ENCODE measurements at regions not wholly inside any gene's neighbourhood (a gene's known extent, or its start where the extent isn't known, plus 50 kb on each side); places are given as distances from the start of the nearest gene placed in this dataset.

GRCh38 chr3:43863966-43864933 lies 173.5 kb downstream of the ABHD5 start:
- no peaks in the 10 kb centered on the region for H3K36me3 Mint-ChIP-seq
- H3K4me3 Mint-ChIP-seq = no peak overlapping the region
- no peak overlapping the region for H3K27ac Mint-ChIP-seq
- H3K4me1 Mint-ChIP-seq = no peaks in the 10 kb centered on the region
- ATAC-seq (no peak), DNase-seq (no peak)
- no peaks in the 10 kb centered on the region for H3K9me3 Mint-ChIP-seq
- Histone ChIP-seq H3K4me3 (ENCODE audit: low read length) (no peak overlapping the region), H3K27ac (ENCODE audit: low read length) (no peak overlapping the region), H3K4me1 (ENCODE audit: control insufficient read depth, insufficient read depth, low read length) (no peaks in the 10 kb centered on the region), H3K27me3 (ENCODE audit: control insufficient read depth, insufficient read depth, low read length) (no peaks in the 10 kb centered on the region), H3K36me3 (ENCODE audit: control insufficient read depth, insufficient read depth, low read length) (no peaks in the 10 kb centered on the region), H3K9me3 (ENCODE audit: control insufficient read depth, insufficient read depth, low read length) (no peaks in the 10 kb centered on the region)
- 70% methylated on average over 6 of the region's 6 CpGs for WGBS (ENCODE audit: insufficient coverage)
- TF ChIP-seq, protein P1, sequence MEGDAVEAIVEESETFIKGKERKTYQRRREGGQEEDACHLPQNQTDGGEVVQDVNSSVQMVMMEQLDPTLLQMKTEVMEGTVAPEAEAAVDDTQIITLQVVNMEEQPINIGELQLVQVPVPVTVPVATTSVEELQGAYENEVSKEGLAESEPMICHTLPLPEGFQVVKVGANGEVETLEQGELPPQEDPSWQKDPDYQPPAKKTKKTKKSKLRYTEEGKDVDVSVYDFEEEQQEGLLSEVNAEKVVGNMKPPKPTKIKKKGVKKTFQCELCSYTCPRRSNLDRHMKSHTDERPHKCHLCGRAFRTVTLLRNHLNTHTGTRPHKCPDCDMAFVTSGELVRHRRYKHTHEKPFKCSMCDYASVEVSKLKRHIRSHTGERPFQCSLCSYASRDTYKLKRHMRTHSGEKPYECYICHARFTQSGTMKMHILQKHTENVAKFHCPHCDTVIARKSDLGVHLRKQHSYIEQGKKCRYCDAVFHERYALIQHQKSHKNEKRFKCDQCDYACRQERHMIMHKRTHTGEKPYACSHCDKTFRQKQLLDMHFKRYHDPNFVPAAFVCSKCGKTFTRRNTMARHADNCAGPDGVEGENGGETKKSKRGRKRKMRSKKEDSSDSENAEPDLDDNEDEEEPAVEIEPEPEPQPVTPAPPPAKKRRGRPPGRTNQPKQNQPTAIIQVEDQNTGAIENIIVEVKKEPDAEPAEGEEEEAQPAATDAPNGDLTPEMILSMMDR (IDR thresholded peaks at IDR 0.05) = no peak
- peaks cover 9 to 10% of the 10 kb centered on the region in 2 donors for H3K27me3 Mint-ChIP-seq (ENCODE audit: low read depth in 2 of 2)
- intact Hi-C loops (cut with micrococcal nuclease) = no loop called here

DNA sequence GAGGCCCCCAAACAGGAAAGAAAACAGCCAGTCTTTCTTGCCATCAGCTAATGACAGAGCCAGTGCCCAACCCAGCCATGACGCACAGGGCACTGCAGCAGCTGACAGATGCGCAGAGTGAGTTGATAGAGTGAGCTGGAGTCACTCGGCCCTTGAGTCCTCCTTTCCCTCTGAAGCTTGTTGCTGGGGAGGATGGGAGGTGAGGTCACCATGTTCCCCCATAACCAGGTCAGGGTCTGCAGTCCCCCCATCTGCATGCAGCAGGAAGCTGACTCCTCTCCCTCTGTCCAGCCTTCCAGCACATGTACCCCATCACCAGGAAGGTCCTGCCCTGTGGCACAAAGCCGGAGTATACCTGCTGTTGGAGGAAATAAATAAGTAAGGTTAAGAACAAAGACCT lies 174.6 kb downstream of the ABHD5 start:
- Mint-ChIP-seq H3K27ac (no peak overlapping the region), H3K4me1 (no peaks in the 10 kb centered on the region), H3K4me3 (no peak overlapping the region), H3K9me3 (no peaks in the 10 kb centered on the region), H3K36me3 (no peaks in the 10 kb centered on the region), H3K27me3 (ENCODE audit: low read depth in 2 of 2) (peaks cover 6 to 11% of the 10 kb centered on the region in 2 donors)
- Histone ChIP-seq H3K4me3 (ENCODE audit: low read length) (no peak overlapping the region), H3K9me3 (ENCODE audit: control insufficient read depth, insufficient read depth, low read length) (no peaks in the 10 kb centered on the region), H3K27ac (ENCODE audit: low read length) (no peak overlapping the region), H3K36me3 (ENCODE audit: control insufficient read depth, insufficient read depth, low read length) (no peaks in the 10 kb centered on the region), H3K27me3 (ENCODE audit: control insufficient read depth, insufficient read depth, low read length) (no peaks in the 10 kb centered on the region), H3K4me1 (ENCODE audit: control insufficient read depth, insufficient read depth, low read length) (no peaks in the 10 kb centered on the region)
- DNase-seq (no peak), ATAC-seq (no peak)
- TF ChIP-seq, protein P1 (IDR thresholded peaks at IDR 0.05) = no peak
- WGBS (ENCODE audit: insufficient coverage) = 94% methylated on average over 3 of the region's 4 CpGs
- intact Hi-C loops (cut with micrococcal nuclease) = no loop called here

- 86% methylated on average over 9 of the region's 9 CpGs for WGBS (ENCODE audit: insufficient coverage)
- Histone ChIP-seq H3K27me3 (ENCODE audit: control insufficient read depth, insufficient read depth, low read length) (no peaks in the 10 kb centered on the region), H3K4me3 (ENCODE audit: low read length) (no peak overlapping the region), H3K27ac (ENCODE audit: low read length) (no peak overlapping the region), H3K4me1 (ENCODE audit: control insufficient read depth, insufficient read depth, low read length) (no peaks in the 10 kb centered on the region), H3K9me3 (ENCODE audit: control insufficient read depth, insufficient read depth, low read length) (no peaks in the 10 kb centered on the region), H3K36me3 (ENCODE audit: control insufficient read depth, insufficient read depth, low read length) (no peaks in the 10 kb centered on the region)
- DNase-seq (no peak), ATAC-seq (no peak)
- TF ChIP-seq, protein P1 (IDR thresholded peaks at IDR 0.05) = no peak
- H3K27me3 Mint-ChIP-seq (ENCODE audit: low read depth in 2 of 2) = peaks cover 4 to 11% of the 10 kb centered on the region in 2 donors
- no peak overlapping the region for H3K4me3 Mint-ChIP-seq
- H3K4me1 Mint-ChIP-seq = no peaks in the 10 kb centered on the region
- intact Hi-C loops (cut with micrococcal nuclease) = no loop called here
- H3K9me3 Mint-ChIP-seq = no peaks in the 10 kb centered on the region
- no peak overlapping the region for H3K27ac Mint-ChIP-seq
- H3K36me3 Mint-ChIP-seq = no peaks in the 10 kb centered on the region
These were observed 175.3 kb downstream of the ABHD5 start for GRCh38 chr3:43865887-43866528.
